ENCODE measurements at regions not wholly inside any gene's neighbourhood (a gene's known extent, or its start where the extent isn't known, plus 50 kb on each side); places are given as distances from the start of the nearest gene placed in this dataset.

DNA sequence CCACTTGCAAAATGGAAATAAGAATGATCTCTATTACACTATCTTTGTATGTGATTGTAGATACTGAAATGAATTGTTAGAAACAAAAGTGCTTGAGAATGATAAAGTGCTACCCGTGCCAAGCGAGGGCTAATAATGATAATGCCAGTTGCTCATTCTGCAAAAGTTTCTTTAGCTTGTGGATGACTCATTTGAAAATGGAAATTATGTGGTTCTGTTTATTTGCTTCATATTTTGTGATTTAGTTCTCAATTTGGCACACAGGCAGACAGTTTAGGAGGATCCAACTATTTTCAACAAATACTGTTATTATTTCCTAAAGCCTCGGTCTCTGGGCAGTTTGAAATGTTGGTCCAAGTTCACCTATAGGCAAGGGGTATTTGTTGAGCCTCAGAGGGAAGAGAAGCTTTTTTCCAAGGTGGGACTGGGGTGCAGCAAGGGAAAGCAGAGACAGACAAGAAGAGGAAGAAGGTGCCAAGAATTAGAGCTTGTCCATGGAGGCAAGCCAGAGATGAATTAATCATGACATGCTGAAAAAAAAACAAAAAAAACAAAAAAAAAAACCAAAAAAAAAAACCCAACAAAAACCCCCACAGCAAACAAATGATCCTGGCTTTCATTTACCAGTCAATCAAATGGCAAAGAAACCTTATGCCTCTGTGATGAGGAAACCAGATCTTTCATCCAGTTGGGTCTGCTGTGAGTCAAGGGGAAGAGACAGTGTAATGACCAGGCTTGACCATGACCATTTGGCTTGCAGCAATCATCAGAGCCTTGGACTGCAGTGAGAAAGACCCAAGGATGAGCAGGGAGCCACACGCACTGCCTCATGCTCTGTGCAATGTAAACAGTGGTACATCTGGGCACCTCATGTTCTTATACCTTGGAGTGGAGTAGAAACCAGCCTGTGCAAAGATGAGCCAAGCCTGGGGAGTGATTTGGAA, 285.0 kb upstream of the HABP2 start:
- H3K4me3 ChIP-seq (ENCODE audit: low read depth, poor library complexity, severe bottlenecking): no peak overlapping the region
- DNase-seq (ENCODE audit: low spot score in 2 of 2): no peak
- intact Hi-C loops (cut with DNase I; ENCODE audit: low total_unique reads): no loop called here
- TF ChIP-seq POLR2A (IDR thresholded peaks at IDR 0.05): no peak
- TF ChIP-seq, protein P1, sequence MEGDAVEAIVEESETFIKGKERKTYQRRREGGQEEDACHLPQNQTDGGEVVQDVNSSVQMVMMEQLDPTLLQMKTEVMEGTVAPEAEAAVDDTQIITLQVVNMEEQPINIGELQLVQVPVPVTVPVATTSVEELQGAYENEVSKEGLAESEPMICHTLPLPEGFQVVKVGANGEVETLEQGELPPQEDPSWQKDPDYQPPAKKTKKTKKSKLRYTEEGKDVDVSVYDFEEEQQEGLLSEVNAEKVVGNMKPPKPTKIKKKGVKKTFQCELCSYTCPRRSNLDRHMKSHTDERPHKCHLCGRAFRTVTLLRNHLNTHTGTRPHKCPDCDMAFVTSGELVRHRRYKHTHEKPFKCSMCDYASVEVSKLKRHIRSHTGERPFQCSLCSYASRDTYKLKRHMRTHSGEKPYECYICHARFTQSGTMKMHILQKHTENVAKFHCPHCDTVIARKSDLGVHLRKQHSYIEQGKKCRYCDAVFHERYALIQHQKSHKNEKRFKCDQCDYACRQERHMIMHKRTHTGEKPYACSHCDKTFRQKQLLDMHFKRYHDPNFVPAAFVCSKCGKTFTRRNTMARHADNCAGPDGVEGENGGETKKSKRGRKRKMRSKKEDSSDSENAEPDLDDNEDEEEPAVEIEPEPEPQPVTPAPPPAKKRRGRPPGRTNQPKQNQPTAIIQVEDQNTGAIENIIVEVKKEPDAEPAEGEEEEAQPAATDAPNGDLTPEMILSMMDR (IDR thresholded peaks at IDR 0.05): no peak
- 22 to 32% methylated on average over 4 of the region's 4 CpGs for WGBS, 2 donors

DNA sequence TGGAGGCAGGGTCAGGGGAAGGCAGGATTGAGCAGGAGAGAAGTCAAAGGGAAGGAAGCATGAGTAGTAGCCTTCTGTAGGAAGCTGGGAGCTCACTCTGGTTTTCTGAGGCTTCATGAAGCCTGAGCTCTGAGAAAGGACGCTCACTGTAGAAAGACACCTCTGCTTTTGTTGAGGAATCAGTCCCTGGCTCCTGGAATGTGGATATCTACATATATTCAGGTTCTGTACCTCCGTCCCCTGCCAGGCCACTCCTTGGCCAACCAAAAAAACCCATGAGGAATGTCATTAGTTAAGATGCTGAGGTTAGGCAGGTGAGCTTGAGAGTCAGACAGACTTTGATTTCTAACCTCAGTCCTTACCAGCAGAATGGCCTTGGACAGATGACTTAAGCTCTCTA, 283.5 kb upstream of the HABP2 start:
- H3K4me3 ChIP-seq (ENCODE audit: low read depth, poor library complexity, severe bottlenecking): no peak overlapping the region
- intact Hi-C loops (cut with DNase I; ENCODE audit: low total_unique reads): no loop called here
- TF ChIP-seq POLR2A (IDR thresholded peaks at IDR 0.05): no peak
- TF ChIP-seq, protein P1 (IDR thresholded peaks at IDR 0.05): no peak
- no peak for DNase-seq (ENCODE audit: low spot score in 2 of 2)
- WGBS, 2 donors: 83 to 96% methylated on average over 2 of the region's 2 CpGs

DNA sequence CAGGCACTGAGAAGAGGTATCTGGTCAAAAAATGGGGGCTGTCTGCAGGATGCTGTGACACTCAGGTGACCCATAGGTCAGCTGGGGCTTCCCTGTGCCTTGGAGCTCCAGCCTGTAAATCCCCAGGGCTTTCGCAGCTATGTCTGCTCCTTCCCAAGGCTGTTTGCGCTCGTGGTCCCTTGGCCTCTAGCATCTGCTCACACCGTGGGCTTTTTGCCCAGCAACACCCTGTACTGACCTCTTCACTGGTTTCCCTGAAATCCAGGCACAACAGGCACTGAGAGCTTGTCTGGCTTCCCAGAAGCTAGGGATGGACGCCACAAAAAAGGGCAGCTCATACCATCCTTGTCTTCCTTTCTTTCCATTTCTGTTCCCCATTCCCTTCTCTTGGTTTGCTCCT, 280.3 kb upstream of the HABP2 start:
- intact Hi-C loops (cut with DNase I; ENCODE audit: low total_unique reads): no loop called here
- no peak for TF ChIP-seq POLR2A (IDR thresholded peaks at IDR 0.05)
- TF ChIP-seq, protein P1 (IDR thresholded peaks at IDR 0.05): no peak
- no peak for DNase-seq (ENCODE audit: low spot score in 2 of 2)
- WGBS, 2 donors: 78 to 84% methylated on average over 5 of the region's 5 CpGs
- no peak overlapping the region for H3K4me3 ChIP-seq (ENCODE audit: low read depth, poor library complexity, severe bottlenecking)

DNA sequence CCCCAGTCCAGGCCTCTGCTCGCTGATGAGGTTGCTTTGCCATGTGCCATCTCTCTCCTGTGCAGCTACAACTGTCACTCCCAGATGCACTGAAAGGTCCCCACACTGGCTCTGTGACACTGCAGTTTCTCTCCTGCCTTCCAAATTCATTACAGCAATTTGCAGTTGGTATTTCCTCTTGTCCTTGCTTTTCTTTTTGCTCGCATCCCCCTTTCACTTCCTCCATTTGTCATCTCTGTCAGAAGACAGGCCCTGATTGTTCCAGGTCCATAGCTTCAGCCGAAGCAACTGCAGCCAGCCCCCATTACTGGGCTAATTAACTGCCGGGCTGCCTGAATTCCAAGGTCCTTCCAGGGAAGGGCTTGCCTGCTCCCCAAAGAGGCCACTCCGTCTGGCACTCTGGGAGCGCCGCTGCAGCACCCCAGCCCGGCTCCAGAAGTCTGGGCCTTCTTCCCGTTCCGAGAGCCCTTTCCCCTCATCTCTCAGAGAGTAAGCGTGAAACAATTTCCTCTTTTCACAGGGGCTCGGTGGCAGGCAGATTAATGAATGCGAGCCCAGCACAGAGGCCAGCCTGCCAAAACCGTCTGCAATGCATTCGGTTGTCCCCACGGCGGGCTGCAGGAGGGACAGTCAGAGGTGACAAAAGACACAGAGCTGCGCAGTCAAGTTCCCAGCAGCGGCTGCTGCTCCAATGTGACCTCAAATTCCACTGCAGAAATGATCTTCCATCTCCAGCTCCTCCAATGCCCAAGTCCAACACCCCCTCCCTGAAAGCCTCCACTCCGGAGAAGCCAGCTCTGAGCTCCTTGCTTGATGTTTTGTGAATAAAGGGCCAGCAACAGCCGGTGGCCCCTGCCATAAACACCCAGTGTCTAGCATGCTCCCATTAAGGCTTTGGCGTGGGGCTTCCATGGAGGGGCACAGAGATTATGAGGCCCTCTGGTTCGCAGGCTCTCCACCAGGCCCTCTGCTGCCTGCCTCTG, 279.4 kb upstream of the HABP2 start:
- no peak for TF ChIP-seq POLR2A (IDR thresholded peaks at IDR 0.05)
- intact Hi-C loops (cut with DNase I; ENCODE audit: low total_unique reads): no loop called here
- 49 to 51% methylated on average over 23 of the region's 23 CpGs for WGBS, 2 donors
- DNase-seq (ENCODE audit: low spot score in 2 of 2): no peak
- no peak overlapping the region for H3K4me3 ChIP-seq (ENCODE audit: low read depth, poor library complexity, severe bottlenecking)

DNA sequence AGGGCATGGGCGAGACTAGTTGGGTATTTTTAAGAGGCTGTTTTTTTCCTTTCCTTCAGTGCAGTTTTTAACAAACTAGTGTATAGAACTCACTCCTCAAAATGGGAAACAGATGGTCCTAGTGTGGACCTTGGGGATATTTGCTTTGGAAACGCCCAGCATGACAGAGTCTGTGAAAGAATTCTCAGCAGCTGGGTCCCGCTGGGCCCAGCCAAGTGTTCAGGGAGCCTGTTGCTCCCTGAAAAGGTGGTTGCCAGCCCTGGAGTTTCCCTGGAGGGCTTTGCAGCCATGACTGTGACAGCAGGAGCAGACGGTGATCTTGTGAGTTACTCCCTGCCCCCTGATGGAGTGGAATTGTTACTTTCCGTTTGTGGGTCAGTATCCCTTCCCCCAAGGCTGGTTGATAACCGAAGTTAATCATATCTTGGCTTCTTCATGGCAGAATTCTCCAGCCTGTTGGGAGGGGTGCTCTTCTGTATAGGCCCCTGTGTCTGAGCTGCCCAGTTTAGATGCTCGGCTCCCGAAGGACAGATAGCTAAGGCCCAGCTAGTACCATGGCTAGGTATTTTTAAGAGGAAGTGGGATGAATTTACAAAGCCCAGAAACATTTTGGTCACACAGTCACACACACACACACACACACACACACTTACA, 278.6 kb upstream of the HABP2 start:
- no peak for DNase-seq (ENCODE audit: low spot score in 2 of 2)
- 59 to 71% methylated on average over 8 of the region's 8 CpGs for WGBS, 2 donors
- no peak for TF ChIP-seq POLR2A (IDR thresholded peaks at IDR 0.05)
- TF ChIP-seq, protein P1 (IDR thresholded peaks at IDR 0.05): no peak

More for the DNA sequence above, 278.6 kb upstream of the HABP2 start:
- H3K4me3 ChIP-seq (ENCODE audit: low read depth, poor library complexity, severe bottlenecking): no peak overlapping the region
- intact Hi-C loops (cut with DNase I; ENCODE audit: low total_unique reads): no loop called here

Measured in lower leg skin (tissue), 4 donors.